LNCaP clone FGC (cell line): ENCODE measurements at regions not wholly inside any gene's neighbourhood (a gene's known extent, or its start where the extent isn't known, plus 50 kb on each side); places are given as distances from the start of the nearest gene placed in this dataset.
"Not testable (repeated sequence)": the region's sequence is repeated elsewhere in the genome, so short reads cannot be mapped to it uniquely, and the experiment has no call there.

Experiments
- DNase-seq: peaks from one replicate; pipeline ENCODE4 v3.0.0-alpha.2; 2011; ENCODE audit warnings: low read depth
- H3K4me3 ChIP-seq: 2 replicates; pipeline ENCODE4 v1.5.1; 2011; ENCODE audit warnings: mild to moderate bottlenecking, low read depth, low read length, control low read depth
- CTCF ChIP-seq: IDR thresholded peaks from 2 replicates; pipeline ENCODE4 v1.5.1; 2012; ENCODE audit warnings: mild to moderate bottlenecking; ENCODE audit not compliant: control insufficient read depth, insufficient read depth; ENCODE audit errors: extremely low read depth

- no peak for TF ChIP-seq CTCF
Measured at GRCh38 chr13:82993417-82993816, 888.9 kb downstream of the SLITRK1 start.

GRCh38 chr13:82976499-82976898 is 905.8 kb downstream of the SLITRK1 start:
- TF ChIP-seq CTCF = peak; percentile 28; the same call in 1 of the 2 replicates
- DNase-seq = no peak
- no peak overlapping the region for H3K4me3 ChIP-seq

More at GRCh38 chr13:82993417-82993816, 888.9 kb downstream of the SLITRK1 start:
- no peak overlapping the region for H3K4me3 ChIP-seq
- no peak for DNase-seq

GRCh38 chr13:82963226-82964099 is 918.8 kb downstream of the SLITRK1 start:
- DNase-seq = no peak
- TF ChIP-seq CTCF = no peak

GRCh38 chr13:82962397-82962796 is 919.9 kb downstream of the SLITRK1 start:
- TF ChIP-seq CTCF = no peak
- no peak overlapping the region for H3K4me3 ChIP-seq
- no peak for DNase-seq

More at GRCh38 chr13:82963226-82964099, 918.8 kb downstream of the SLITRK1 start:
- H3K4me3 ChIP-seq = no peak overlapping the region

GRCh38 chr13:82961757-82962156 is 920.5 kb downstream of the SLITRK1 start:
- no peak for DNase-seq
- H3K4me3 ChIP-seq = no peak overlapping the region
- no peak for TF ChIP-seq CTCF

GRCh38 chr13:82952336-82952735 is 929.9 kb downstream of the SLITRK1 start:
- H3K4me3 ChIP-seq, DNase-seq: not testable (repeated sequence)

GRCh38 chr13:82947683-82948082 is 934.6 kb downstream of the SLITRK1 start:
- no peak overlapping the region for H3K4me3 ChIP-seq
- no peak for TF ChIP-seq CTCF
- no peak for DNase-seq
